ENCODE measurements at regions not wholly inside any gene's neighbourhood (a gene's known extent, or its start where the extent isn't known, plus 50 kb on each side); places are given as distances from the start of the nearest gene placed in this dataset.
A peak's percentile ranks its signal among the peaks of the same experiment; 100 is the strongest.

DNA sequence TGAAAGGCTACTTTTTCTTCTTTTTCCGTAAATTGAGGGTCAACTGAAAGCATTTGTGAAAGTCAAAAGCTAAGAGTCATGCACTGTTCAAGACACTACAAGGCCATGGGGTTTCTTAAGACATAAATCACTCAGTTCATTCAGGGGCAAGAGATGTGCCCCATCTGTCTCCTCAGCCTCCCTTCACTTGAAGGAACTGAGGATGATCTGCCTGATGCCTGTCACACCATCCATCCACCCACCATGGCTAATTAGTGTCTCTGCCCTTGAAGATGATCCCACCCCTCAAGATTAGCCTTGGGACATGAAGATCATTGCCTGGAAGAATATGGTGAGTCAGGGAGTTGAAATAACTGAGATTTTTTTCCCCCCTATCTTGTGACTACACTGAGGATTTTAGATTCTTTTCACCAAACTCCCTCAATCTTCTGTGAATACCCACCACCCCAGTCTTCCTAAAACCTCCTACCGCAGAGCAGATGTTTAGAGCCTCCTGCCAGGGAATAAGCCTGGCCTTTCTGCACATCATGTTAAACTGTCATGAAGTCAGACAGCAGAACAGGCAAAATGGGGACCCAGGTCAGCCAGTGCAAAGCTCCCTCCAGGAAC is 88.6 kb upstream of the LMO4 start:
- no peak overlapping the region for H3K4me3 ChIP-seq
- in situ Hi-C loops (cut with MboI; ENCODE audit: low pct_unique_long_range_greater_than_20kb in 2 of 9, low sequenced_read_pairs in 9 of 9, unreplicated experiment in 9 of 9), result no loop called here
- WGBS, 10 experiments, result 79 to 100% (median 89%) methylated on average over 1 to 2 of the region's 2 CpGs; no CpG with 5 or more reads in 3 of the 10 experiments
- no peak for ATAC-seq (replicated peaks in 6 of 8)
- no peak overlapping the region for H3K27ac ChIP-seq
- no peaks in the 10 kb centered on the region for H3K4me1 ChIP-seq (replicated peaks in 1 of 2)

DNA sequence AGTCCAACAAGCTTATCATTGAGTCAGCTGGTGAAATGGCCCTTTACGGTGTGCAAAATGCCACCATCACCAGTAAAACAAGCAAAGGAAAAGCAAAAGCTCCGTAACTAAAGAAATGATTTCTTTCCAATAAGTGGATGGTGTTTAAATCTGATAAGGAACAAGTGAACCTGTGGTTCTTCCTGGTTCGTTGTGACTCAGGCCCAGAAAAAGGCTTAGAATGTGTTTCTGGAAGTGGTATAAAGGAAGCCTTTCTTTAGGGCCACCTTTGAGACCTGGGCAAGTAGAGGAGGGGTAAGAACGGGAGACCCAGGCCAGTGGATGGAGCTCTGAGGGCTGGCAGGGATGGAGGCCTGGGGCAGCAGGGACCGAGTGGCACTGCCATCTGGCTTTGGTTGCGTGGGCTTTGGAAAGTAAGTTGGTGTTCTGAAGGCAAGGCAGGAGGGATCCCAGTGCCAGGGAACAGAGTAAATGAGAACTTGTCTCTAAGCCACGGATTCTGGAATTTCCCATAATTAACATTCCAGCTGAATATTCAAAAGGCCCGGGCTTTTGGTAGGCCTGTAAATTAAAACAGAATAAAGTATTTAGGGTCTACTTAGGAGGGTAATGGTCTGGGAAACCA is 87.9 kb upstream of the LMO4 start:
- H3K27ac ChIP-seq, result no peak overlapping the region
- in situ Hi-C loops (cut with MboI; ENCODE audit: low pct_unique_long_range_greater_than_20kb in 2 of 9, low sequenced_read_pairs in 9 of 9, unreplicated experiment in 9 of 9), result no loop called here
- H3K4me3 ChIP-seq, result no peak overlapping the region
- no peaks in the 10 kb centered on the region for H3K4me1 ChIP-seq (replicated peaks in 1 of 2)
- peak in 3 of 8 experiments; percentile 67 to 69 (median 69) for ATAC-seq (replicated peaks in 6 of 8)
- 33 to 95% (median 84%) methylated on average over 3 to 8 of the region's 8 CpGs; no CpG with 5 or more reads in 3 of the 10 experiments for WGBS, 10 experiments

DNA sequence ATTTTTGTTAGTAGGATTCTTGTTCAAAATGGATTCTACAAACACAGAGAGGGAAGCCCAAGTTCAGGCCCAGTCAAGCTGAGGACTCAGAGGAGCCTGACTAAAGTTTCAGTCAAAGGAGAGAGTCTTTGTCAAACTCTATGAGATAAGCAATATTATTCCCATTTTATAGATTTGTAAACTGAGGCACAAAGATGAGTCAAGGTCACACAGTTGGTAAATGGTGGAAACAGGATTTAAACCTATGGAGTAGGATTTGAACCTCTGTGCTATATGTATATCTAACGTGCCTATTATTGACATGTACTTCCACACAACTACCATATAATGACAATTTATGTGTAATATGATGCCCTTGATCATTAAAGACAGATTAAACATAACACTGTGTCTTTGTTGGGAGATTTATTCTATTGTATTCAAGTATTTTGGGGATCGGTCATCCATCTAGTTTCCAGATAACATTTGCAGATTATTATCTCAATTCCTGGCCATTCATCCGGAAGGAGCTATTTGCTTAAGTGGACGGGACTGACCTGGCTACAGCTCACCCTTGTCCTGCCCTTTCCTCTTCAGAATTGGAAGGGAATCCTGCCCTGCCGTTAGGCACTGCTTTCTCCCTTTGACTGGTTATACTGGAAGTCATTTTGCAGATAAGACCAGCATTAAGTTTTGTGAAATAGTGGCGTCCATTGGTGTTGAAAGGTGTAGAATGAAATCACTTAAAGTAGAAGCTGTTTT is 86.1 kb upstream of the LMO4 start:
- in situ Hi-C loops (cut with MboI; ENCODE audit: low pct_unique_long_range_greater_than_20kb in 2 of 9, low sequenced_read_pairs in 9 of 9, unreplicated experiment in 9 of 9), result no loop called here
- no peaks in the 10 kb centered on the region for H3K4me1 ChIP-seq (replicated peaks in 1 of 2)
- H3K4me3 ChIP-seq, result no peak overlapping the region
- no peak overlapping the region for H3K27ac ChIP-seq
- no peak for ATAC-seq (replicated peaks in 6 of 8)
- 71 to 98% (median 83%) methylated on average over 3 to 6 of the region's 6 CpGs for WGBS, 10 experiments

DNA sequence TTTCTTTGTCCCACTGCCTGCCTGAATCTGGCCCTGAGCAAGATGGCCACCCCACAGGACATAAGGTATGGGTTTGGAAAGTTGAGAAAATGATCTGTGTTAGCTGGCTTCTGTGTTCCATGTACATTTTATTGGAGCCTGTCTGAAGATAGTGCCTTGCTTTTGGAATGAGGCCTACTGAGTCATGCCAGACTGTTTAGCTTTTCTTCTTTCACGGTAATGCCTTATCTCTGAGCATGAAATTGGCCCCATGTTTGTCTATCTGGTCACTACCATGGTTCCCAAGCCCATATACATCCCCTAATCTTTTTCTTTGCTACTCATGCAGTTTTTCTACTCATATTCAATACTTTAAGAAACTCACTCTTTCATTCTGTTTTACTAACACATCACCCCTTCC is 85.1 kb upstream of the LMO4 start:
- WGBS, 10 experiments, result 20 to 100% (median 89%) methylated on average over 1 of the region's 1 CpG; no CpG with 5 or more reads in 1 of the 10 experiments
- H3K4me3 ChIP-seq, result no peak overlapping the region
- no peak for ATAC-seq (replicated peaks in 6 of 8)
- no peaks in the 10 kb centered on the region for H3K4me1 ChIP-seq (replicated peaks in 1 of 2)
- no peak overlapping the region for H3K27ac ChIP-seq
- in situ Hi-C loops (cut with MboI; ENCODE audit: low pct_unique_long_range_greater_than_20kb in 2 of 9, low sequenced_read_pairs in 9 of 9, unreplicated experiment in 9 of 9), result no loop called here

DNA sequence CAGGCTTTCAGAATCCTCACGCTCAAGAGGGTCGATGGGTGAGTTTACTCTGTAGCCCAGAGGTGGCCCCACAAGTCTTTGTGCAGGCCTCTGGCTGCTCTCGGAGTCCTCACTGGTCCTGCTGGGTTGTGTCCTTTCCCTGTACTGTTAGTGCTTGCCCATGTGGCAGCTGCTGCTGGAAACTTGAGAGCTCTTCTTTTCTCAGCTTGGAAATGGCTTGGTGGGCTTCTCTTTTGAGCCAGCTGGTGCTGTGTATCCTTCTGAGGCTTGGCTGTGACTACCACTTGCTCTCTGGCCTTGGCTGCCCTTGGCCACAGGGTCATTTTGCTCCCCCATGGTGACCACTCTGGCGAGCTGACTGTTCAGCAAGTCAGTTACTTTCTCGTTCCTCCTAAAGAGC is 82.2 kb upstream of the LMO4 start:
- in situ Hi-C loops (cut with MboI; ENCODE audit: low pct_unique_long_range_greater_than_20kb in 2 of 9, low sequenced_read_pairs in 9 of 9, unreplicated experiment in 9 of 9), result no loop called here
- no peaks in the 10 kb centered on the region for H3K4me1 ChIP-seq (replicated peaks in 1 of 2)
- no peak overlapping the region for H3K4me3 ChIP-seq
- 68 to 90% (median 82%) methylated on average over 2 to 5 of the region's 5 CpGs; no CpG with 5 or more reads in 3 of the 10 experiments for WGBS, 10 experiments
- H3K27ac ChIP-seq, result no peak overlapping the region
- no peak for ATAC-seq (replicated peaks in 6 of 8)

DNA sequence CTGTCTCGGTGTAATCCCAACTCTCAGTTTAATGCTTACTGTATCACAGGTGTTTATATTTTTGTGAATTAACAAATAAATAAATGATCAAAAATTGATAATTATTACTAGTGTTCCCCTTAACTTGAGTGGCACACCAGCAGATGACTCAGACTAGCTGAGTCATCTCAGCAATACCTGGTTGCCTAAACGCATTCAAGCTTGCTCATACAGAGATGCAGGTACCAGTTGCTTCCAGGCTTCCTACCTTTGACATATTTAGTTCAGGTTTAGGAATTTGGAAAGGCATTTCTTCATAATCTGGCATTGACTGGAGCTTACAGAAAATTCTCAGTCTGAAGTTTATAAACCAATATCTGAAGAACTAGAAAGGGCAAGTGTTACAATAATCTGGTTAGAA is 78.9 kb upstream of the LMO4 start:
- no peak for ATAC-seq (replicated peaks in 6 of 8)

DNA sequence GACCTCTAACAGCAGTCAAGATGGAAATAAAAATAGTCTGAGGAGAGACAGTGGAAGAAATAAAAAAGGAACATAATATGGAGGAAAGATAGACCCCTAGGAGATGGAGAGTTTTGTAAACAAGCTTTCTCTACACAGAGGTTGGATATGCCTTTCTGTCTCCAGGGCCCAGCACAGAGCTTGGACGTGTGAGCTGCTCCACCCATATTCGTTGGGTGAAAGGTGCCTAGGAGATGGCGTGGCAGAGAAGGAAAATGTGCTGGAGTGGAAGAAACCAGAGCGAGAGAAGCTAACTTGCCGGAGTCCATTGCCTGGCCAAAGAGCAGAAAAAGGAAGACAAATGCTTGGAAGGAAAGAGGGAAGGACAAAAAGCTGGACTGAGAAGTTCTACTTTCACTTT is 78.3 kb upstream of the LMO4 start:
- no peak overlapping the region for H3K27ac ChIP-seq
- WGBS, 10 experiments, result 83 to 100% (median 87%) methylated on average over 1 to 5 of the region's 5 CpGs; no CpG with 5 or more reads in 3 of the 10 experiments
- no peaks in the 10 kb centered on the region for H3K4me1 ChIP-seq (replicated peaks in 1 of 2)
- ATAC-seq (replicated peaks in 6 of 8), result no peak
- no peak overlapping the region for H3K4me3 ChIP-seq
- in situ Hi-C loops (cut with MboI; ENCODE audit: low pct_unique_long_range_greater_than_20kb in 2 of 9, low sequenced_read_pairs in 9 of 9, unreplicated experiment in 9 of 9), result no loop called here

More for the DNA sequence above, 78.9 kb upstream of the LMO4 start:
- Histone ChIP-seq H3K27ac (no peak overlapping the region), H3K4me3 (no peak overlapping the region), H3K4me1 (replicated peaks in 1 of 2) (no peaks in the 10 kb centered on the region)
- WGBS, 10 experiments, result 83 to 100% (median 93%) methylated on average over 1 to 2 of the region's 2 CpGs; no CpG with 5 or more reads in 2 of the 10 experiments
- in situ Hi-C loops (cut with MboI; ENCODE audit: low pct_unique_long_range_greater_than_20kb in 2 of 9, low sequenced_read_pairs in 9 of 9, unreplicated experiment in 9 of 9), result no loop called here

DNA sequence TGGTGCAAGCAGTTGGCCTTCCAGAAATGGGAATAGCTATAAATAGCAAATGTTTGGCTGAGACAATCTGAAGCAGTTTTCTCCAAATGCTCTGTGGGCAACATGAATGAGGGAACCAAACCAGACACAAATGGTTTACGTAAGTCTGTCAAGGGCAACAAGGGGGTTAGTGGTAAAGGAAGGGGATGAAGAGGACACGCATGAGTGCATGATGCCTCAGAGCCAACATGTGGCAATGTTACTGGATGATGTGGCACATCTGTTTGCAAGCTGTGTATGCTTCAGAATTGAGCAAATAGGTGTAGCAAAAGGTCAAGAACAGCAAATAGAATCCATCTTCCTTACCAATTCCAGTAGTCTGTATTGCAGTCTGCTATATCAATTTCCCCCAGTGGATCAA is 76.3 kb upstream of the LMO4 start:
- peak in 3 of 8 experiments; percentile 18 to 63 (median 63) for ATAC-seq (replicated peaks in 6 of 8)
- 19 to 100% (median 93%) methylated on average over 1 to 2 of the region's 2 CpGs; no CpG with 5 or more reads in 2 of the 10 experiments for WGBS, 10 experiments
- H3K4me3 ChIP-seq, result no peak overlapping the region
- no peak overlapping the region for H3K27ac ChIP-seq
- no peaks in the 10 kb centered on the region for H3K4me1 ChIP-seq (replicated peaks in 1 of 2)
- in situ Hi-C loops (cut with MboI; ENCODE audit: low pct_unique_long_range_greater_than_20kb in 2 of 9, low sequenced_read_pairs in 9 of 9, unreplicated experiment in 9 of 9), result no loop called here

DNA sequence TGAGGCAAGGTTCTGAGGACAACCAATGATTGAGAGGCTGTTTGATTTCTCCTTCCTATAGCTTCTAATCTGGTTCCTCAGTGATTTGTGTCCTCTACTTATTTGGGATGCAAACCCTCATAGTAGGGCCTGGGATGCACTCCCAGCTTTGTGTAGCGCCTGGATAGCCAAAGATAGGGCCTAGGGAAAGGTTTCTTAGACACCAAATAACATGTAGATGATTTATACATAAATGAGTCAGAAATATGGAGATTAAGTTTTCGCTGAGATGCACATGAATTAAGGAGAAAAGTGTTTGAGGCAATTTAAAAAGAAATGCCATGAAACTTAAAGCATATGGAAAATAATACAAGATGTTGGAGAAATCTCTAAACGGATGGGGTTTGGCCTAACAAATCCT is 66.0 kb upstream of the LMO4 start:
- ATAC-seq (replicated peaks in 6 of 8), result peak in 4 of 8 experiments; percentile 29 to 86 (median 82)
- Histone ChIP-seq H3K4me1 (replicated peaks in 1 of 2) (no peaks in the 10 kb centered on the region), H3K27ac (no peak overlapping the region), H3K4me3 (no peak overlapping the region)
- WGBS, 10 experiments, result 0 to 88% (median 77%) methylated on average over 1 to 3 of the region's 3 CpGs
- in situ Hi-C loops (cut with MboI; ENCODE audit: low pct_unique_long_range_greater_than_20kb in 2 of 9, low sequenced_read_pairs in 9 of 9, unreplicated experiment in 9 of 9), result no loop called here

DNA sequence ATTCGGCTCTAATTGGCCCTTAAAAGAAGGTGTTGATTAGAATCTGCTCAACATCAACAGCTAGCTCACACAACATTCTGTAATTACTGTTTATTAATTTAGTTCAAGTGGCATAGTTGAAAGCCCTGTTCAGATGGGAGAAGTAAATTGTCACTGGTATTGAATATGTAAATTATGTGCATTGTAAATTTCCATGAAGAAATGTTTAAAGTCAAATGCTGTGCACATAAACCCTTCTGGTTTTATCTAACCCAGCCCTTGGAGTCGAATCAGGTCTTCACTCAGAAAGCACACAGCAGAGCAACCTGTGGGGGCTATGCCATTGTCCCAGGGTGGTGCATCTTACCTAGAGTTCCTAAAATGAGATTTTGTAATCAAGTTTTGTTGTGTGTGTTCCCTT is 65.4 kb upstream of the LMO4 start:
- Histone ChIP-seq H3K4me1 (replicated peaks in 1 of 2) (no peaks in the 10 kb centered on the region), H3K27ac (no peak overlapping the region), H3K4me3 (no peak overlapping the region)
- ATAC-seq (replicated peaks in 6 of 8), result peak in 3 of 8 experiments; percentile 78 to 80 (median 78)
- 0 to 85% (median 78%) methylated on average over 2 of the region's 2 CpGs; no CpG with 5 or more reads in 3 of the 10 experiments for WGBS, 10 experiments
- in situ Hi-C loops (cut with MboI; ENCODE audit: low pct_unique_long_range_greater_than_20kb in 2 of 9, low sequenced_read_pairs in 9 of 9, unreplicated experiment in 9 of 9), result no loop called here

DNA sequence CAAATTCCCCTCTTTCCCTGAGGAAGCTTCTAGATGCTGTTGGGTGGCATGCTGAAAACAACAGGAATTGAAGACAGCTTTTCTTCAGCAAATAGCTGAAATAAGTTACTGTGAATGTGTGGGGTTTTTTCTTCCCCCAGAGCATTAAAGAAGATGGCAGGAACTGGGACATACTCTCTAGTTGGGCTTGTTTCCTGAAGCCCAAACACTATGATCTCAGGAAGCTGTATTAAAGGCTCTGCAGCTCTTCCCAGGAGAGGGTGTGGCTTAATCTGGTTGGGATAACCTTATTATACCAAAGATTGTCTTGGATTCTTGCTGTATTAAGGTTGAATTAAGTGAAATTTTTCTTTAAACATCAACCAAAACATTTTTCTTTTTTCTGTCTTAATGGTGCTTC is 64.9 kb upstream of the LMO4 start:
- peak in 3 of 8 experiments; percentile 11 to 25 (median 12) for ATAC-seq (replicated peaks in 6 of 8)
- no peaks in the 10 kb centered on the region for H3K4me1 ChIP-seq (replicated peaks in 1 of 2)
- in situ Hi-C loops (cut with MboI; ENCODE audit: low pct_unique_long_range_greater_than_20kb in 2 of 9, low sequenced_read_pairs in 9 of 9, unreplicated experiment in 9 of 9), result no loop called here
- H3K4me3 ChIP-seq, result no peak overlapping the region
- H3K27ac ChIP-seq, result no peak overlapping the region

DNA sequence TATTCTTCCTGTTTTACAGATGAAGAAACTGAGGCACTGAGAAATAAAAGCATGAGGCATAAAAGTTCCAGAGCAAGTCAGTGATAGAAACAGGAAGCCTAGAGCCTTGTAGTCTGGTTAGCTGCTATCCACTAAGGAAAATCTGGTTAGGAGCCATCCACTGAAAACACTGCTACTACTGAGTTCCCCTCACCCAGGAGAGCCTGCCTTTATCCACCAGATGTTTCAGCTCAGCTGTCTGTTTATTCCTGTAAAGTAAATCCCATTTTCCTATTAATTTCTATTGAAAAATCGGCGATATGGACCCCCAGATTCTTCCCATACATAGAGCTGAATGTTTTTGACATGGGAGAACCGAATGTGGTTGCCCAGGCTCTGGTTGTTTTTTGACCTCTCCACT is 63.7 kb upstream of the LMO4 start:
- no peak overlapping the region for H3K4me3 ChIP-seq
- H3K4me1 ChIP-seq (replicated peaks in 1 of 2), result no peaks in the 10 kb centered on the region
- in situ Hi-C loops (cut with MboI; ENCODE audit: low pct_unique_long_range_greater_than_20kb in 2 of 9, low sequenced_read_pairs in 9 of 9, unreplicated experiment in 9 of 9), result no loop called here
- no peak overlapping the region for H3K27ac ChIP-seq
- 40 to 100% (median 76%) methylated on average over 1 to 3 of the region's 3 CpGs; no CpG with 5 or more reads in 2 of the 10 experiments for WGBS, 10 experiments
- ATAC-seq (replicated peaks in 6 of 8), result no peak

DNA sequence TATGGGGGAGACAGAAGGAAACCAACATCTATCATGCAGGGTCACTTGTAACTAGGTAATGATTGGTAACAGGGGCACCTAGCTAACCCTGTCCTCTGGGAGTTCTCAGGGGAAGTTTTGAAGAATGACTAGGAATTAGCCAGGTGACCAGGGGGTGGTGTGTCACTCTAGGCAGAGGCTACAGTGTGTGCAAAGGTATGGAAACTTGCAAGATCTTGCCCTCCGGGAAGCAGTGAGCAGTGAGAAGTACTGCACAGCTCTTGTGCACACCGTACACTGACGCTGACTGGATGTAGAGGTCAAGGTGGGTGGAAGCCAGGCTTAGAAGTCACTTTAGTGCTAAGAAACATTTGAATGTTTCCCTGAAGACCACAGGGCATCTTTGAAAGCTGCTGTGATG is 62.9 kb upstream of the LMO4 start:
- no peaks in the 10 kb centered on the region for H3K4me1 ChIP-seq (replicated peaks in 1 of 2)
- WGBS, 10 experiments, result 82 to 100% (median 100%) methylated on average over 2 to 3 of the region's 3 CpGs; no CpG with 5 or more reads in 4 of the 10 experiments
- in situ Hi-C loops (cut with MboI; ENCODE audit: low pct_unique_long_range_greater_than_20kb in 2 of 9, low sequenced_read_pairs in 9 of 9, unreplicated experiment in 9 of 9), result no loop called here
- no peak overlapping the region for H3K4me3 ChIP-seq
- H3K27ac ChIP-seq, result no peak overlapping the region
- no peak for ATAC-seq (replicated peaks in 6 of 8)

Data from motor neuron (in vitro differentiated cells).